Activated T-cell treated with anti-CD3 and anti-CD28 coated beads, Interleukin-2, amount 50 U/mL, for 4 hours (primary cell): ENCODE measurements at regions not wholly inside any gene's neighbourhood (a gene's known extent, or its start where the extent isn't known, plus 50 kb on each side); places are given as distances from the start of the nearest gene placed in this dataset.
"Not testable (repeated sequence)": the region's sequence is repeated elsewhere in the genome, so short reads cannot be mapped to it uniquely, and the experiment has no call there.

ENCODE experiments used
- ATAC-seq, 2 donors: fragments of 200-7000 bp; cut with Tn5 transposase; one replicate each; pipeline ENCODE4 v1.10.0; 2021
- DNase-seq: peaks from one replicate; pipeline ENCODE4 v3.0.0-alpha.2; 2020
- H3K27me3 Mint-ChIP-seq: one replicate; pipeline ENCODE4 v1.8.0; 2021; ENCODE audit warnings: low read depth, mixed read lengths
- H3K36me3 Mint-ChIP-seq: one replicate; pipeline ENCODE4 v1.8.0; 2022; ENCODE audit warnings: mixed read lengths; ENCODE audit not compliant: insufficient read depth
- H3K4me1 Mint-ChIP-seq: one replicate; pipeline ENCODE4 v1.8.0; 2021; ENCODE audit warnings: low read depth, mixed read lengths
- H3K4me3 Mint-ChIP-seq: one replicate; pipeline ENCODE4 v1.8.0; 2021; ENCODE audit warnings: mild to moderate bottlenecking, moderate library complexity, mixed read lengths
- H3K9me3 Mint-ChIP-seq: one replicate; pipeline ENCODE4 v1.8.0; 2021; ENCODE audit warnings: mixed read lengths

DNA sequence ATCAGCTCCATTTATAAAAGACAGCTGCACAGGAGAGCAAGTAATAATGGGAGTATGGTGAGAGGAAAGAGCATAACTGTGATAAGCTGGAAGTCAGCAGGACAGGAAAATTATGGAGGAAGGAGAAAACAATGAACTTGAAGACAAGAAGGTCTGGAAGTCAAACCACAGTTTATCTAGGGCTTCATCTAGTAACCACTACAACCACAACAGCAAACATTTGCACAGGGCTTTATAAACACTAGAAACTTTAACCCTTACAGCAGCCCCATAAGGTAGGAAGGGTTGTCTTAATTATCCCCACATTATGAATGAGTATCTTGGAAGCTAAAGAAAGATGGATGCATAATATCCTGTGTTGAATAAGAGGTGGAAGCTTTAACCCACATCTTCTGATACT lies 820.8 kb downstream of the IGSF11 start:
- no peak overlapping the region for H3K4me3 Mint-ChIP-seq
- H3K9me3 Mint-ChIP-seq, result peaks cover 18% of the 10 kb centered on the region
- H3K4me1 Mint-ChIP-seq, result no peaks in the 10 kb centered on the region
- DNase-seq, result no peak
- no peak for ATAC-seq
- no peaks in the 10 kb centered on the region for H3K36me3 Mint-ChIP-seq
- H3K27me3 Mint-ChIP-seq, result no peaks in the 10 kb centered on the region

DNA sequence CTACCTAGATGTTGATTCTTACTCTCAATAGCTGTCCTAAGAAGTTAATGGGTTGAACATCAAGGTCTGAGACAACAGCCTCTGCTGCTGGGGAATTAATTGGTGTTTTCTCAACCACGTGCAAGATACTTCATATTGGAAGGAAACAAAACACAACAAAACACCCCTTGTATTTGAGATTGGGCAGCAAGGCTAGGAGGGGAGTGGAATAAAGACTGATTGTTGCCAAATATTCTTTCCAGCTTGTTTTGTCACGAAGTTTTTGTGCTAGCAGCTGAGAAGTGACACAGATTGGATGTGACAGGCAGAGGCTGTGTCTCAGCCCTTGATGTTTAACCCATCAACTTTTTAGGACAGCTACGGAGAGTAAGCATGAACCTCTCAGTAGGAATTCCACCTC lies 808.4 kb downstream of the IGSF11 start:
- Mint-ChIP-seq H3K4me1 (no peaks in the 10 kb centered on the region), H3K4me3 (no peak overlapping the region), H3K36me3 (no peaks in the 10 kb centered on the region), H3K27me3 (no peaks in the 10 kb centered on the region), H3K9me3 (peaks cover 7% of the 10 kb centered on the region)
- no peak for DNase-seq
- no peak for ATAC-seq

DNA sequence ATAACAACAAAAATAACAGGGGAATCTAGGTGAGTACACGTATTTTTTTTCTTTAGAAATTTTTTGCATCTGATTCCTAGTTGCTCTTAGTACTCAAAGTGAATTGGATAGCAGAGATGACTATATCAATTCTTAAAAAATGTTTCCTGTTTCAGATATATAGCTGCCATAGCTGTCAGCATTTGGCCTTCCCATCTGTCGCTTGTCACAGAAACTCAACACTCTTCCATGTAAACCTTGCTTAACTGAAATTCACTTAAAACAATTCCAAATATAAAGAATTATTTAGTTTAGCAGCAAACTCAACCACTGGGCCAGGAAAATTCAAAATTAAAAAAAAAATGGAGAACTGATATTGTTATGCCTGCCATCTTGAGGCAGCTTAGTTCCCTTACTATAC lies 807.5 kb downstream of the IGSF11 start:
- peaks cover 5% of the 10 kb centered on the region for H3K9me3 Mint-ChIP-seq
- no peaks in the 10 kb centered on the region for H3K27me3 Mint-ChIP-seq
- no peak for ATAC-seq
- no peak overlapping the region for H3K4me3 Mint-ChIP-seq
- H3K36me3 Mint-ChIP-seq, result no peaks in the 10 kb centered on the region
- H3K4me1 Mint-ChIP-seq, result no peaks in the 10 kb centered on the region
- no peak for DNase-seq

DNA sequence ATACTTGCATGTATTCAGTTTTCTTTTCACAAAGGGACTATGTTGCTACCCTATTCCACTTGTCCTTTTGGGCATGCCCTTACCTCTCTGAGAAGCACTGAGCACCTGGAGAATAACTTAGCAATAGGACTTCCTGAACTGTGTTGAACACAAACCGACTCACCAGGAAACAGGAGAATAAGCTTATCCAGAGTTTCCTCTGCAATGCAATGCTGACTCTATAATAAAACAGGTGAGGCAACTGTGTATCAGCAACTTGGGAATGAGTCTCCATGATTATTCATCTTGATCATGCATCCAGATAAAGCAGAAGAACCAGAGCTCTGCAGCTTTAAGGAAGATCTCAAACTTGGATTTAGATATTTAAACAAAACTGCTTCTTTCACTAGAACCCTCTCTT lies 806.5 kb downstream of the IGSF11 start:
- Mint-ChIP-seq H3K4me1 (no peaks in the 10 kb centered on the region), H3K9me3 (peaks cover 5% of the 10 kb centered on the region), H3K27me3 (no peaks in the 10 kb centered on the region), H3K4me3 (no peak overlapping the region), H3K36me3 (no peaks in the 10 kb centered on the region)
- ATAC-seq (no peak), DNase-seq (no peak)

DNA sequence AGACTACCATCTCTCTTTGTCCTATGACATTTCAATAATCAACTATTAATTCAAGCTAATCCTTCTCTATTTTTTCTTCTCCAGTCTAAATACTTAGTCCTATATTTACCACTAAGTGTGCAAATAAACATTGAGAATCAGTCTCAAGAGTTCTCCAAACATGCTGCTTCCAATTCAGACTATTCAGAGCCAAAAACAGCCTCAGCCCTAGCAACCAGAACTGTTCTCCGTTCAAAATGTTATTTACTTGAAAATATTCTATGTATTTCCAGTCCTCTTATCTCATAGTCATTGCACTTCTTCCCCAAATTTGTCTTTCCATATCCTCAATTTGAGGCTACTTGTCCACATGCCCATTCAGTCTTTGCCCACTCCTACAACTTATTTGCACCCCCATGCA lies 805.5 kb downstream of the IGSF11 start:
- Mint-ChIP-seq H3K9me3 (peaks cover 5% of the 10 kb centered on the region), H3K4me3 (no peak overlapping the region), H3K4me1 (no peaks in the 10 kb centered on the region), H3K27me3 (no peaks in the 10 kb centered on the region), H3K36me3 (no peaks in the 10 kb centered on the region)
- no peak for ATAC-seq
- no peak for DNase-seq

DNA sequence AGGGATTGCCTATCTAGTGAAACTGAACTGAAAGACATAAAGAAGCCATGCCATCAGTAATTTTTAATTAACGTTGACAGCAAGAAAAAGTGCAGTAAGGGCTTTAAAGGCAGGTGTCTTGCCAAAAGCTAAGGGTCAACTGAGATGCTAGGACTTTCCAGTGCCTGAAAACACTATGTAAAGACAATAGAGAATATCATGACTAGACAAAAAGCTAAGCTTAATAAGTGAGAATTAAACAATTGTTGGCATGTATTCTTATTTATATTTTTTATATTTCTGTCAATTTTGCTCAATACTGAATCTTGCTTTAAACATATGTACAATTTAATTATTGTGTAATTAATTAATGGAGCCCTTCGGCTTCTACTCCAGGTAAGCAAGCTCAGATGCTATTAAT lies 803.1 kb downstream of the IGSF11 start:
- Mint-ChIP-seq H3K4me3 (no peak overlapping the region), H3K4me1 (no peaks in the 10 kb centered on the region), H3K36me3 (no peaks in the 10 kb centered on the region), H3K27me3 (no peaks in the 10 kb centered on the region), H3K9me3 (peaks cover 5% of the 10 kb centered on the region)
- ATAC-seq, result no peak
- DNase-seq, result no peak

DNA sequence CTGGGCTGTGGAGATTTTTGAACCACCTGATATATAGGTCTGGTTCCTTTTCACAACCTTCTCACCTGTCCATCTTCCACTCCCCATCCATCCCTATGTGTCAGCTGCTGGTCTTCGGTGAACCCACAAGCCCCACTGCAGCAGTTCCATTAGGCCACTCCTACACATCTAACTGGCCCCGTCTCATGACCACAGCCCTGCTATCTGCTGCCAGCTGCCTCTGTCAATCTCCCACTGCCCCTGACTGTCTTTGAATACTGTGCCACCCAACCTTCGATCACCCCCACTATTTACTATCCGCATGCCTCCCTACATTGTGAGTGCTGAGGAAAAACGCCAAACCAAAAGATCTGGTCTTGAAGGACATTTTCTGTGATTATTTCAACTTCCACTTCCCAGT lies 795.4 kb downstream of the IGSF11 start:
- H3K9me3 Mint-ChIP-seq, result peaks cover 2% of the 10 kb centered on the region
- no peaks in the 10 kb centered on the region for H3K36me3 Mint-ChIP-seq
- no peak for DNase-seq
- H3K4me1 Mint-ChIP-seq, result no peaks in the 10 kb centered on the region
- H3K4me3 Mint-ChIP-seq, result no peak overlapping the region
- no peak for ATAC-seq
- no peaks in the 10 kb centered on the region for H3K27me3 Mint-ChIP-seq

DNA sequence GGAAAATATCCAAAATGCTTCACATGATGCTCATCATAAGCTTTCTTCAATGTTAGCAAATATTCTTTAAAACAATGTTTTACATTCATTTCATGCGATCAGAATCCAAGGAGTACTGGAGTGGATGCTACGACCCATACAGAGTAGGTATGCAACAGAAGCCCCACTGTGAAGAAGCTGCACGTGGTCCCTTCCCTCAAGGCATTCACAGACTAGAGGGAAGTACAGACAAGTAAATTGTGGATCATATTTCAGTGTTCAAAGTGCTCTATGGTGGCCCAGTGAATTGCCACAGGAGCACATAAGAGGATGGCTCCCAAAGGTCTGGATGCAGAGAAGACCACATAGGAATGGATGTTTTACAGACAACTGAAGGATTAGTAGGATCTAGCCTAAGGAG lies 789.9 kb downstream of the IGSF11 start:
- Mint-ChIP-seq H3K4me1 (no peaks in the 10 kb centered on the region), H3K27me3 (no peaks in the 10 kb centered on the region), H3K36me3 (no peaks in the 10 kb centered on the region), H3K9me3 (peaks cover 8% of the 10 kb centered on the region), H3K4me3 (no peak overlapping the region)
- DNase-seq (no peak), ATAC-seq (no peak)

DNA sequence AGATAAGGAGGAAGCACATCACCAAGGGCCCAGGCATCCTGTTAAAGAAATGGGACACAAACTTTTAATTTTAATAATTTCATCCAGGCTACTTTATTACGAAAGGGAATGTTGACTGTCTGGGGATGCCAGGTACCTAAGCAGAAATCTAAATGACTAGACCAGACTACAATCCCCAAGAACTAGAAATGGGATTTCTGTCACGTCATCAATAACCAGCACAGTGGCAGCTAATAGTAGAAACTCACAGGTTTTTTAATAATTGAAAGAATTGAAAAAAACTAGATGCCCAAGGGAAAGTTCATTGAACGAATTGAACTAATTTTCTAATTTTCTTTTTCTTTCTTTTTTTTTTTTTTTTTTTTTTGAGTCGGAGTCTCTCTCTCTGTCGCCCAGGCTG lies 789.3 kb downstream of the IGSF11 start:
- DNase-seq (no peak), ATAC-seq (no peak)
- Mint-ChIP-seq H3K27me3 (no peaks in the 10 kb centered on the region), H3K9me3 (peaks cover 8% of the 10 kb centered on the region), H3K4me3 (no peak overlapping the region), H3K36me3 (no peaks in the 10 kb centered on the region), H3K4me1 (no peaks in the 10 kb centered on the region)

DNA sequence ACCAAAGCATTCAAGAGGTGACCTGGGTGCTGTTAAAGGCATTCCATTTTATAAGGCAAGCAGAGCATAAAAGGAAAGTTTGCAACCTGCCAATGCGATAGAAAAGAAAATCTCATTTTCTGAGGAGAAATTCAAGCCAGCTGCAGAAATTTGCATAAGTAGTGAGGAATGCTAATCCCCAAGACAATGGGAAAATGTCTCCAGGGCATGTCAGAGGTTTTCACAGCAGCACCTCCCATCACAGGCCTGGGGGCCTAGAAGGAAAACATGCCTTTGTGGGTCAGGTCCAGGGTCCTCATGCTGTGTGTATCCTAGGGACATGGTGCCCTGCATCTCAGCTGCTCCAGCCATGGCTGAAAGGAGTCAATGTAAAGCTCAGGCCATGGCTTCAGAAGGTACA lies 775.8 kb downstream of the IGSF11 start:
- not testable (repeated sequence) for H3K36me3 Mint-ChIP-seq, H3K4me3 Mint-ChIP-seq, ATAC-seq, H3K27me3 Mint-ChIP-seq, H3K4me1 Mint-ChIP-seq, DNase-seq
- peaks cover 15% of the 10 kb centered on the region for H3K9me3 Mint-ChIP-seq

DNA sequence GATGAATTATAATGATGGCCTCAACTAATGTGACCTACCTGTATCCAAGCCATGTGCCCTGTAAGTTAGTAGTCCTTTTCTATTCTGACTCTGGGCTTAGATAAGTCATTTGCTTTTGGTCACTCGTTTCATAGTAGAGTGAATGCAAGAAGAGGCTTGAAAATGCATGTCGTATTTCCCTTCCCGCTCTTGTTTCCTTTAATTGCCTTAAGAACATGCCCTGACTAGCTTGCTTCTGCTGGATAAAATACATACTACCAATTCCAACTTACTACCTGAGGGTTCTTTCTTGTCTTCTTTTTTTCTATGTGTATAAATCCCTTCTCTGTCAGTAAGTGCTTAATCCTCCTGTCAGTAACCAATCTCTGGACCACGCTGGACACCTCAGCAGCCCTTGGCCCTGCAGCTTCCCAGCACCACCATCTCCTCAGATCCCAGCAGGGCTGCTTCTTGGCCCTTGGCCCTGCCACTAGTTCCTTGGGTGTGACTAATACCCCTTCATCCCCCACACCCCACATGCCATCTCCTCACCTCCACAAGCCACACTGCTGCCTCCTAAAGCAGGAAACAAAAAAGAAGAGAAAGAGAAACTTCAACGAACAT lies 771.7 kb downstream of the IGSF11 start:
- Mint-ChIP-seq H3K4me1 (no peaks in the 10 kb centered on the region), H3K9me3 (peaks cover 27% of the 10 kb centered on the region), H3K36me3 (no peaks in the 10 kb centered on the region), H3K4me3 (no peak overlapping the region), H3K27me3 (no peaks in the 10 kb centered on the region)
- no peak for ATAC-seq
- no peak for DNase-seq

DNA sequence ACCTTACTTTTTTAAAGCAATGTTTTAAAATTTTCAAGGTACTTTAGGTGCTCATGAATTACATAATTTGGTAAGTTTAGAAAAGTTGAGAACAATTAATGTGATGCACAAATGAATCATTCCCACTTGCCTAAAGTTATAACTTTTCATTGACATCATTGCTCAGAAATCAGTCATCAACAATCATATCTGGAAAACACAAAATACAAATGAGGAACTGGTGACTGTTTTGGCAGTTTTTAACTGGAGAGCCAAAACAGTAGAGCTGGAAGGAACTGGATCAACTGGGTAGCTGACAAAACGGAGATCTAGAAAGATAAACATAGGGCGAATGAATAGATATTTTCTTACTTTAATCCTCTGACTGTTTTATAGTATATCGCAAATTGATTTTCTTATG lies 767.1 kb downstream of the IGSF11 start:
- Mint-ChIP-seq H3K9me3 (peaks cover 30% of the 10 kb centered on the region), H3K27me3 (no peaks in the 10 kb centered on the region), H3K4me3 (no peak overlapping the region), H3K36me3 (no peaks in the 10 kb centered on the region), H3K4me1 (no peaks in the 10 kb centered on the region)
- ATAC-seq, result no peak
- DNase-seq, result no peak

DNA sequence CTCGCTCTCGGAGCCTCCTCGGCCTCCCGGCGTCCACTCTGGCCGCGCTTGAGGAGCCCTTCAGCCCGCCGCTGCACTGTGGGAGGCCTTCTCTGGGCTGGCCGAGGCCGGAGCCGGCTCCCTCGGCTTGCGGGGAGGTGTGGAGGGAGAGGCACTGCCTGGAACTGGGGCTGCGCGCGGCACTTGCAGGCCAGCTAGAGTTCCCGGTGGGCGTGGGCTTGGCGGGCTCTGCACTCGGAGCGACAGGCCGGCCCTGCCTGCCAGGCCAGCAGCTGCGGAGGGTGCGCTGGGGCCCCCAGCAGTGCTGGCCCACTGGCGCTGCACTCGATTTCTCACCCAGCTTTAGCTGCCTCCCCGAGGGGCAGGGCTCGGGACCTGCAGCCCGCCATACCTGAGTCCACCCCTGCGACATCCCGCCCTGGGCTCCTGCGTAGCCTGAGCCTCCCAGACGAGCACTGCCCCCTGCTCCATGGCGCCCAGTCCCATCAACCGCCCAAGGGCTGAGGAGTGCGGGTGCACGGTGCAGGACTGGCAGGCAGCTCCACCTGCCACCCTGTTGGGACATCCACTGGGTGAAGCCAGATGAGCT lies 765.0 kb downstream of the IGSF11 start:
- DNase-seq (no peak), ATAC-seq (no peak)
- no peaks in the 10 kb centered on the region for H3K4me1 Mint-ChIP-seq
- H3K36me3 Mint-ChIP-seq, result no peaks in the 10 kb centered on the region
- H3K4me3 Mint-ChIP-seq, result no peak overlapping the region
- H3K27me3 Mint-ChIP-seq, result no peaks in the 10 kb centered on the region
- peaks cover 28% of the 10 kb centered on the region for H3K9me3 Mint-ChIP-seq

DNA sequence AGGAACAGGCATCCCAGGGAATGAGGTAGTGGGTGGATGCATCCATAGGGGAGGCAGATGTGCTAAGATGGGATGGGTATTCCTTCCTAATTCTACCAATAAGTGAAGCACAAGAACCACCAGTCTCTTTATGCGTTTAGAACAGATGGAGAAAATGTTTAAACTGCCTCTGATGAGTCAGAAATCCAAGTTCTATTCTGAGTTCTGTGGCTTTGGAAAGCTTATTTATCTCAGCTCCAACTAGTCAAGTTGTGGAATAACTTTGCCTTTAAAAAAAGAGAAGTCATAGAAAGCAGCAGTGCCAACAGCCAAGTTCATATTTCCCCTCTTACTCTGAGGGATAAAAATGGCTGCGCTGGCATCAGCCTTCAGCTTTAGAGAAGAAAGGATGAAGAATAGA lies 761.7 kb downstream of the IGSF11 start:
- ATAC-seq (no peak), DNase-seq (no peak)
- H3K27me3 Mint-ChIP-seq, result no peaks in the 10 kb centered on the region

DNA sequence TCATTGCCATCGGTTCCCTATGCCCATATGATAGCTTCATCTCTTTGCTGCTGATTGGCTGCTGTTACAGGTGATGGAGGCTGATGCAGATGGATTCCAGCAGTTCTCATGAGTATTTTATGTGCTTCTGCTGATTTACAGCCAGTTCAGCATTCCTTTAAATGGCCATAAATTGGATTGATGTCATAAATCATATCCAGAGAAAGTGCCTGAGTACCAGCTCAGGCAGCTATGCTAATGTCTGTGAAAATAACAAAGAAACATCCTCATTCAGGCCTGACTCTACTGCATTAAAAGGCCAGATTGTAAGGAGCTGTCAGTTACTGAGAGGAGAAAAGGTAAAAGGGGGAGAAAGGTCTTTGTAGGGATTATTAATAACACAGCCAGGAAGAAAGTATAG lies 756.8 kb downstream of the IGSF11 start:
- no peaks in the 10 kb centered on the region for H3K36me3 Mint-ChIP-seq
- H3K4me1 Mint-ChIP-seq, result no peaks in the 10 kb centered on the region
- H3K4me3 Mint-ChIP-seq, result no peak overlapping the region
- peaks cover 18% of the 10 kb centered on the region for H3K9me3 Mint-ChIP-seq
- ATAC-seq (no peak), DNase-seq (no peak)
- H3K27me3 Mint-ChIP-seq, result no peaks in the 10 kb centered on the region

More for the DNA sequence above, 761.7 kb downstream of the IGSF11 start:
- H3K4me1 Mint-ChIP-seq, result no peaks in the 10 kb centered on the region
- no peaks in the 10 kb centered on the region for H3K36me3 Mint-ChIP-seq
- no peak overlapping the region for H3K4me3 Mint-ChIP-seq
- peaks cover 19% of the 10 kb centered on the region for H3K9me3 Mint-ChIP-seq

DNA sequence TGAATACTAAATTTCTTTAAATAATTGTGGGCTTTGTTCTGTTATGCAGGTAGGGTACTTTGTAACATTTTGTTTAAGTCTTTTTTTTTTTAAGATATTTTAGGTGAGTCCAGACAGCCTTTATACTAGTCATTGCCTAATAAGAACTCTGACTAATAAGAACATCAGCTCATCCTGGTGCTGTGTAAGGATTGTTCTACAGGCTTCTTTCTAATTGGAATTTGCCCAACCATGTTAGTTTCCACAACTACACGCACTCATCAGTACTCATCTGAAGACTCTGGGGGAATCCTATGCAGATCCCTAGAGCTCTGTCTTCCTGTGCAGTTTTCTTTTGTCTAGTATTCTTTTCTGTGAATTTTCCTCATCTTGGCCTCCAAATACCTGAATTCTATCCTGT lies 741.8 kb downstream of the IGSF11 start:
- no peak overlapping the region for H3K4me3 Mint-ChIP-seq
- ATAC-seq (no peak), DNase-seq (no peak)
- no peaks in the 10 kb centered on the region for H3K4me1 Mint-ChIP-seq
- H3K27me3 Mint-ChIP-seq, result no peaks in the 10 kb centered on the region
- H3K36me3 Mint-ChIP-seq, result no peaks in the 10 kb centered on the region
- H3K9me3 Mint-ChIP-seq, result peaks cover 8% of the 10 kb centered on the region
